ENCODE measurements at regions not wholly inside any gene's neighbourhood (a gene's known extent, or its start where the extent isn't known, plus 50 kb on each side); places are given as distances from the start of the nearest gene placed in this dataset.

DNA sequence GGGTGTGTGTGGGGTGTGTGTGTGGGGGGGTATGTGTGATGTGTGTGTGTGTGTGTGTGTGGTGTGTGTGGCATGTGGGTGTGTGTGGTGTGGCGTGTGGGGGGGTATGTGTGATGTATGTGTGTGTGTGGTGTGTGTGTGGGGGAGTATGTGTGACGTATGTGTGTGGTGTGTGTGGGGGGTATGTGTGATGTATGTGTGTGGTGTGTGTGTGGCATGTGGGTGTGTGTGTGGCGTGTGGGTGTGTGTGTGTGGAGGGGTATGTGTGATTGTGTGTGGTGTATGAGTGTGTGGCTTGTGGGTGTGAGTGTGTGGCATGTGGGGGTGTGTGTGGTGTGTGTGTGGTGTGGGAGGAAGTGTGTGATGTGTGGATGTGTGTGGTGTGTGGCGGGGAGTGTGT lies 442.3 kb downstream of the PREX1 start:
- Histone ChIP-seq H3K27me3 (ENCODE audit: control insufficient read depth in 1 of 2, insufficient read depth in 2 of 2, low read length in 1 of 2) (no peaks in the 10 kb centered on the region), H3K27ac (ENCODE audit: low read depth in 1 of 2, low read length in 2 of 2) (no peak overlapping the region), H3K4me1 (ENCODE audit: control insufficient read depth in 1 of 2, insufficient read depth in 2 of 2, low read length in 2 of 2) (no peaks in the 10 kb centered on the region), H3K4me3 (ENCODE audit: low read length in 2 of 2) (no peak overlapping the region), H3K36me3 (ENCODE audit: control insufficient read depth in 1 of 2, insufficient read depth in 2 of 2, low read length in 1 of 2) (no peaks in the 10 kb centered on the region), H3K9me3 (ENCODE audit: control insufficient read depth, low read length) (no peaks in the 10 kb centered on the region)
- 86 to 87% methylated on average over 4 of the region's 4 CpGs for WGBS, 2 donors
- intact Hi-C loops (cut with DNase I) = no loop called here
- ATAC-seq (ENCODE audit: low FRiP score) (no peak), DNase-seq (no peak)

DNA sequence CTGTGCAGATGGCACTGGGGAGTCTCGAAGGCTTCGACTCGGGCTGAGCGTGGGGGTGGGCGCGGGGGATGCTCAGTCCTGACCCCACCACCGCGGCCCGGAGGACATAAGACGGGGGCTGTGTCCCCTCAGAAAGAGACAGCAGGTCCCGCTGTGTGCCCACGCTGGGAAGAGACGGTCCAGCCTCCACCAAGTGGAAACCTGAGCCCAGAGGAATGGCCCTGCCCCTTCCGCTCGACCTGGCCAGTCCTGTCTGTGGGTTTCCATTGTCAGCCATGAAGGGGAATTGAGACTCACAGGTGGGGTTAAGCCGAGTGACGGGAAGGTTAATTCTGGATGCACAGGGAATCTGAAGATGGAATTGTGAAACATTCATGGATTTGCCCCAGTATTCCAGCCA lies 442.7 kb downstream of the PREX1 start:
- Histone ChIP-seq H3K4me3 (ENCODE audit: low read length in 2 of 2) (no peak overlapping the region), H3K4me1 (ENCODE audit: control insufficient read depth in 1 of 2, insufficient read depth in 2 of 2, low read length in 2 of 2) (no peaks in the 10 kb centered on the region), H3K27me3 (ENCODE audit: control insufficient read depth in 1 of 2, insufficient read depth in 2 of 2, low read length in 1 of 2) (no peaks in the 10 kb centered on the region), H3K9me3 (ENCODE audit: control insufficient read depth, low read length) (no peaks in the 10 kb centered on the region), H3K27ac (ENCODE audit: low read depth in 1 of 2, low read length in 2 of 2) (no peak overlapping the region), H3K36me3 (ENCODE audit: control insufficient read depth in 1 of 2, insufficient read depth in 2 of 2, low read length in 1 of 2) (no peaks in the 10 kb centered on the region)
- no peak for ATAC-seq (ENCODE audit: low FRiP score)
- WGBS, 2 donors = 74 to 82% methylated on average over 17 of the region's 17 CpGs
- intact Hi-C loops (cut with DNase I) = no loop called here
- no peak for DNase-seq

DNA sequence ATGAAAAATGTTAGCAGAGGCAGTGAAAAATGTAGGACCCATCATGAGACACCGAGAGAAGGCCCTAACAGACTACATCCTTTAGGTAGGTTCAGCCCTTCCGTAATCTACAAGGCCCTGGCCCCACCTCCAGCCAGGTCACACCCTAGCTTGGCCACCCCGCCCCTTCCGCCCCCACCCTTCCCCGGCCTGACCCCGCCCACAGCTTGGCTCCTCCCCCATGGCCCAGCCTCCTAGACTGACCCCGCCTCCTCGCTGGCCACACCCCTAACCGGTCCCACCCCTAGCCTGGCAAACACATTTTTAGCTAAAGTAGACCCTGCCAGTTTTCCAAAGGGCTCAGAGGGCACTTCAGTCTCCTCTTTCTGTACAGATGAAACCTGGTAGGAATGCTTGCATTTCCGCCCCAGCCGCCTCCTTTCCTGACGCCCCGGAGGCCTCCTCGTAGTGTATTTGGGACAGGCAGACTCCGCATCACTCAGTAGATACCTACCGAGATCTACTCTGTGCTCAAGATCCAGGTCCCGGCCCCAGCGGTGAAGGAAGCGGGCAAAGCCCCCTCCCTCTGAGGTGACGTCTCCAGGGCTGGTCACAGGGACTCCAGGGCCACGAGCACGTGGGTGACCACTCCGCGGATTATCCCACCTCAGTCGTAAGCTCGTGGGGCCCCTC lies 443.5 kb downstream of the PREX1 start:
- intact Hi-C loops (cut with DNase I) = no loop called here
- ATAC-seq (ENCODE audit: low FRiP score) = peak; percentile 7
- Histone ChIP-seq H3K4me3 (ENCODE audit: low read length in 2 of 2) (no peak overlapping the region), H3K36me3 (ENCODE audit: control insufficient read depth in 1 of 2, insufficient read depth in 2 of 2, low read length in 1 of 2) (no peaks in the 10 kb centered on the region), H3K27me3 (ENCODE audit: control insufficient read depth in 1 of 2, insufficient read depth in 2 of 2, low read length in 1 of 2) (no peaks in the 10 kb centered on the region), H3K9me3 (ENCODE audit: control insufficient read depth, low read length) (no peaks in the 10 kb centered on the region), H3K27ac (ENCODE audit: low read depth in 1 of 2, low read length in 2 of 2) (no peak overlapping the region), H3K4me1 (ENCODE audit: control insufficient read depth in 1 of 2, insufficient read depth in 2 of 2, low read length in 2 of 2) (no peaks in the 10 kb centered on the region)
- DNase-seq = no peak
- 68 to 75% methylated on average over 26 of the region's 26 CpGs for WGBS, 2 donors

DNA sequence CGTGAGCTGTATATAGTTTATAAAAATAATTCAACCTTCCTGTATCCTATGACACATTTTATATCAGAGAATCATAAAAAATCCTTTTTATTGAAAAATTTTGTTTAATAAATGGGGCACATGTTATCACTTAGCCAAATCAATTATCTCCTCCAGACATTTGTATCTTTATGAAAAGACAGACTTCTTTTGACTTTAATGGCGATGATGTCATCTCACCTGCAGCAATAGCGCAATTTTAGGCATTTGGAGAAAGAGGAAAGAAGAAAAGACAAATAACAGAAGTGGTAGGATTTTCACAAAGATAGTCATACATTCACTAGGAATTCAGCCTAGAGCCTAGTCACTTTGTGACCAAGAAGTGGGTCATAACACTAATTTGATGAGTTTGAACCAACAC lies 444.5 kb downstream of the PREX1 start:
- intact Hi-C loops (cut with DNase I) = no loop called here
- ATAC-seq (ENCODE audit: low FRiP score) (no peak), DNase-seq (no peak)
- H3K9me3 ChIP-seq (ENCODE audit: control insufficient read depth, low read length) = no peaks in the 10 kb centered on the region
- no peak overlapping the region for H3K4me3 ChIP-seq (ENCODE audit: low read length in 2 of 2)
- 96 to 97% methylated on average over 3 of the region's 3 CpGs for WGBS, 2 donors
- no peak overlapping the region for H3K27ac ChIP-seq (ENCODE audit: low read depth in 1 of 2, low read length in 2 of 2)
- no peaks in the 10 kb centered on the region for H3K4me1 ChIP-seq (ENCODE audit: control insufficient read depth in 1 of 2, insufficient read depth in 2 of 2, low read length in 2 of 2)
- H3K36me3 ChIP-seq (ENCODE audit: control insufficient read depth in 1 of 2, insufficient read depth in 2 of 2, low read length in 1 of 2) = no peaks in the 10 kb centered on the region
- no peaks in the 10 kb centered on the region for H3K27me3 ChIP-seq (ENCODE audit: control insufficient read depth in 1 of 2, insufficient read depth in 2 of 2, low read length in 1 of 2)

DNA sequence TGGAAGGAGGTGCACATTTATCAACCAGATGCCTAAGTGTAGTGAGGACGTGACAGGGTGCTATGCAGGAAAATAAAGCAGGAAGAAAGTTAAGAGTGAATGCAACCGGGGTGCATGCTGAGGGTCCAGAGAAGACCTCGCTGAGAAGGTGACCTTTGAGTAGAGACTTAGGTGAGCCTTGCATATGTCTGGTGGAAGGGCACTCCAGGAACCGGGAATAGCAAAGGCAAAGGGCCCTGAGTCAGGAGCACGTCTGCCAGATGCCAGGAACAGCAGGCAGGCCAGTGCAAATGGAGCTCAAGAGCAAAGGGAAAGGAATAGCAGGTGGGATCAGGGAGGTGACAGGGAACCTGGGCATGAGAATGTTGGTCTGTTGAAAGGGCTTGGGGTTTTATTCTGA lies 445.5 kb downstream of the PREX1 start:
- WGBS, 2 donors = 91 to 94% methylated on average over 5 of the region's 5 CpGs
- Histone ChIP-seq H3K4me3 (ENCODE audit: low read length in 2 of 2) (no peak overlapping the region), H3K4me1 (ENCODE audit: control insufficient read depth in 1 of 2, insufficient read depth in 2 of 2, low read length in 2 of 2) (no peaks in the 10 kb centered on the region), H3K27ac (ENCODE audit: low read depth in 1 of 2, low read length in 2 of 2) (no peak overlapping the region), H3K9me3 (ENCODE audit: control insufficient read depth, low read length) (no peaks in the 10 kb centered on the region), H3K36me3 (ENCODE audit: control insufficient read depth in 1 of 2, insufficient read depth in 2 of 2, low read length in 1 of 2) (no peaks in the 10 kb centered on the region), H3K27me3 (ENCODE audit: control insufficient read depth in 1 of 2, insufficient read depth in 2 of 2, low read length in 1 of 2) (no peaks in the 10 kb centered on the region)
- DNase-seq (no peak), ATAC-seq (ENCODE audit: low FRiP score) (no peak)
- intact Hi-C loops (cut with DNase I) = no loop called here

DNA sequence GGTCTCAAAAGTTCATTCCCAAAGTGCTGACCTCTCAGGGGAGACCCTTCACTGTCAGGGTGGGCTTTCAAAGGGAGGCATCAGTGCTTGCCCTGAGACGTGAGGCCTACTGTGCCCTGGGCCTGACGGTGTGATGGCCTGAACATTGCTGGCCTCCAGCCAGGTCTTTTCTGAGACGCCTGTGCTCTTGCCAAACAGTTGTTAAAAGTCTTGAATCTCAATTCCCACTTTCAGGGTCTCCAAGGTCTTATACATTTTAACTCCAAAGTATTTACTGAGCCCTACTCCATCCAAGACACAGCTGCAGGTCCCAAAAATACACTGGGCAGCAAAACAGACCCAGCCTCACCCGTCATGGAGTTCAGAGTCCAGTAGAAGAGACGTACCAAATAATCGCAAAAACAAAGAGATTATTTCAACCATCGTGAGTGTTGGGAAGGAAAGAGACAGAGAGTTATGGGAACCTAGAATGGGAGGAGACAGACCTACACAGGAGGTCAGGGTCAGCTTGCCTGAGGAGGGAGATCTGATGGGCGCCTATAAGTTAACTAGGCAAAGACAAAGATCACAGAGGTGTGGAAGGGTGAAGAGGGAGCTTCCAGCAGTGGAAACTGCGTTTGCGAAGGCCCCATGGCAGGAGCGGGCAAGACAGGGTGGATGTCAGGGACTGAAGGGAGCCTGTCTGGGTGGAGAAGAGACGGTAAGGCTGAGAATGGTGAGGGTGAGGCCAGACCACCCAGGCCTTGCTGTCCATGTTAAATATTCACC lies 446.3 kb downstream of the PREX1 start:
- no peak overlapping the region for H3K27ac ChIP-seq (ENCODE audit: low read depth in 1 of 2, low read length in 2 of 2)
- no peaks in the 10 kb centered on the region for H3K27me3 ChIP-seq (ENCODE audit: control insufficient read depth in 1 of 2, insufficient read depth in 2 of 2, low read length in 1 of 2)
- intact Hi-C loops (cut with DNase I) = no loop called here
- no peaks in the 10 kb centered on the region for H3K9me3 ChIP-seq (ENCODE audit: control insufficient read depth, low read length)
- no peaks in the 10 kb centered on the region for H3K4me1 ChIP-seq (ENCODE audit: control insufficient read depth in 1 of 2, insufficient read depth in 2 of 2, low read length in 2 of 2)
- H3K4me3 ChIP-seq (ENCODE audit: low read length in 2 of 2) = no peak overlapping the region
- no peak for ATAC-seq (ENCODE audit: low FRiP score)
- DNase-seq = no peak
- H3K36me3 ChIP-seq (ENCODE audit: control insufficient read depth in 1 of 2, insufficient read depth in 2 of 2, low read length in 1 of 2) = no peaks in the 10 kb centered on the region
- WGBS, 2 donors = 67 to 68% methylated on average over 12 of the region's 12 CpGs

DNA sequence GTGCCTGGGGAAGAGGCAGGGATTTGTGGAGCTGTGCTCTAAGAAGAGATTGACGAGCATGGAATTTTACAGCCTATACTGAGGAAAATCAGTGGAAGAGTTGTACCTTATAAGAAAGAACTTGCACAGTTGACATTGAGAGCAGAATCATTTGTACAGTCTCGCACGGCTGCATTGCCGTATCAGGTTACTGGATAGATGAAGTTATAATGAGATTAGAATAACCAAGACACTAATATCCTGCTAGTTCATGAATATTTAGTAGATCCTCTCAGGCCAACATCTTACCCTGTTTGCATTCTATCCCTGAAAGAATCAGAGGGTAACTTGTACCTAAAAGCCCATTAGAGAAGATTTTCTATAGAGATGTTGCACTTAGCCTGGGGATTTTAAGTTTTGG lies 447.1 kb downstream of the PREX1 start:
- Histone ChIP-seq H3K9me3 (ENCODE audit: control insufficient read depth, low read length) (no peaks in the 10 kb centered on the region), H3K36me3 (ENCODE audit: control insufficient read depth in 1 of 2, insufficient read depth in 2 of 2, low read length in 1 of 2) (no peaks in the 10 kb centered on the region), H3K27ac (ENCODE audit: low read depth in 1 of 2, low read length in 2 of 2) (no peak overlapping the region), H3K4me3 (ENCODE audit: low read length in 2 of 2) (no peak overlapping the region), H3K27me3 (ENCODE audit: control insufficient read depth in 1 of 2, insufficient read depth in 2 of 2, low read length in 1 of 2) (no peaks in the 10 kb centered on the region), H3K4me1 (ENCODE audit: control insufficient read depth in 1 of 2, insufficient read depth in 2 of 2, low read length in 2 of 2) (no peaks in the 10 kb centered on the region)
- DNase-seq = no peak
- ATAC-seq (ENCODE audit: low FRiP score) = no peak
- intact Hi-C loops (cut with DNase I) = no loop called here
- WGBS, 2 donors = 96% methylated on average over 4 of the region's 4 CpGs

DNA sequence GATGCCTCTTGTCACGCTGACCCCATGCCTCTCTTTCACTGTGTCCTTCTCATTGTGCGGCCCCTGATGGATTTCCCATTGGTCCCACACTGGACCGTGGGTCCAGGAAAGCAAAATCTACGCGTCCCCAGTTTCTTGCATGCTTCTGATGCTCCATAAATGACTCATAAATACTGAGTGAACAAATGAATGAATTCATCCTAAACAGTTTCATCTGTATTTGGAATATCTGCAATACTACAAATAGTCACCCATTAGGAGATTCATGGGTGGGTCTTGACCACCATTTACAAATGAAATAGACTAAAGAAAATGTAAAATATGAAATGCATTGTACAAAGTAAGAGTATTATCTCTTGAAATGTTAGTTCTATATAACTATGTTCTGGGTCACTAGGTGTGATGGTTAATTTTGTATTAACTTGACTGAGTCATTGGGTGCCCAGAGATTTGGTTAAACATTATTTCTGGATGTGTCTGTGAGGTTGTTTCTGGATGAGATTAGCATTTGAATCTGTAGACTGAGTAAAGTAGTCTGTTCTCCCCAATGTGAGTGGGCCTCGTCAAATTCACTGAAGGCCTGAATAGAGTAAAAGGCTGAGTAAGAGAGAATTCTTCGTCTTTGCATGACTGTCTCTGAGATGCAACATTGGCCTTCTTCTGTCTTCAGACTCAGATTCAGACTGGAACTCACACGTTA lies 448.7 kb downstream of the PREX1 start:
- intact Hi-C loops (cut with DNase I) = no loop called here

DNA sequence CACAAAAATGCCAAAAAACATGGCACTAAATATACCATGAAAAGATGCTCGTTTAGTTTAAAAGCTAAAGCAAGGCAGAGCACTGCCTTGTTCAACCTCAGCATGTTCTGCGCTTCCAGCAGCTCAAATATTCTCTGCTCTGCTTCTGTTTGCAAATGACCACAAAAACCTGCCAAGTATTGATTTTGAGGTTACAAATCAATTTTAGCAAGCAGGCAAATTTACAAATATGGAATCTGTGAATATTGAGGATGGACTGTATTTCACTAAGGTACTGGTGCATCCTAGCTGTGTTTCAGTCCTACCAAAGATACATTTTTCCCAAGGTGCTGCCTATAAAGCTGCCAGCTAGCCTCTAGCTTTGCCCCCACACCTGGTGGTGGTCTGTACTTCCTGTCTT lies 449.9 kb downstream of the PREX1 start:
- H3K9me3 ChIP-seq (ENCODE audit: control insufficient read depth, low read length) = no peaks in the 10 kb centered on the region
- intact Hi-C loops (cut with DNase I) = no loop called here
- no peak for ATAC-seq (ENCODE audit: low FRiP score)
- H3K27ac ChIP-seq (ENCODE audit: low read depth in 1 of 2, low read length in 2 of 2) = no peak overlapping the region
- no peak for DNase-seq
- no peak overlapping the region for H3K4me3 ChIP-seq (ENCODE audit: low read length in 2 of 2)
- WGBS, 2 donors = 95 to 96% methylated on average over 2 of the region's 2 CpGs
- no peaks in the 10 kb centered on the region for H3K4me1 ChIP-seq (ENCODE audit: control insufficient read depth in 1 of 2, insufficient read depth in 2 of 2, low read length in 2 of 2)
- H3K36me3 ChIP-seq (ENCODE audit: control insufficient read depth in 1 of 2, insufficient read depth in 2 of 2, low read length in 1 of 2) = no peaks in the 10 kb centered on the region
- H3K27me3 ChIP-seq (ENCODE audit: control insufficient read depth in 1 of 2, insufficient read depth in 2 of 2, low read length in 1 of 2) = no peaks in the 10 kb centered on the region

More for the DNA sequence above, 448.7 kb downstream of the PREX1 start:
- Histone ChIP-seq H3K27me3 (ENCODE audit: control insufficient read depth in 1 of 2, insufficient read depth in 2 of 2, low read length in 1 of 2) (no peaks in the 10 kb centered on the region), H3K36me3 (ENCODE audit: control insufficient read depth in 1 of 2, insufficient read depth in 2 of 2, low read length in 1 of 2) (no peaks in the 10 kb centered on the region), H3K4me1 (ENCODE audit: control insufficient read depth in 1 of 2, insufficient read depth in 2 of 2, low read length in 2 of 2) (no peaks in the 10 kb centered on the region), H3K9me3 (ENCODE audit: control insufficient read depth, low read length) (no peaks in the 10 kb centered on the region), H3K27ac (ENCODE audit: low read depth in 1 of 2, low read length in 2 of 2) (no peak overlapping the region), H3K4me3 (ENCODE audit: low read length in 2 of 2) (no peak overlapping the region)
- DNase-seq (no peak), ATAC-seq (ENCODE audit: low FRiP score) (no peak)
- WGBS, 2 donors = 94 to 95% methylated on average over 8 of the region's 8 CpGs

Measured in aorta (tissue), 5 donors.